K562 (cell line): ENCODE measurements at regions not wholly inside any gene's neighbourhood (a gene's known extent, or its start where the extent isn't known, plus 50 kb on each side); places are given as distances from the start of the nearest gene placed in this dataset.

Experiments
- ATAC-seq: fragments of 200-7000 bp; cut with Tn5 transposase; 3 replicates; pipeline ENCODE4 v1.9.1; 2020; ENCODE audit warnings: moderate library complexity
- BruUV-seq: library from RNA; stranded (reverse); fragments of 400-500 nt; replicated peaks from 2 replicates; lab custom pipeline; 2021; lab: Mats Ljungman, UMichigan
- CTCF ChIA-PET: fragments of 300-600 bp; formaldehyde crosslinking; extraction: SDS; loops from one replicate; lab custom pipeline; 2021; ENCODE audit warnings: low intra/inter-chr PET ratio; lab: Yijun Ruan, JAX
- POLR2A ChIA-PET: fragments of 300-600, 350-650 bp; sonication (Branson Sonifier 250); formaldehyde crosslinking; extraction: SDS; loops from one replicate; lab custom pipeline; 2021; ENCODE audit warnings: antibody characterized with exemption, inconsistent platforms; lab: Yijun Ruan, JAX
- DNase-seq, 4 experiments: peaks; one replicate each; pipeline versions ENCODE4 v3.0.0 to v3.0.0-alpha.2; 2011 to 2018; ENCODE audit warnings: low spot score in 3 of 4, mixed read lengths in 3 of 4; ENCODE audit errors: extremely low read depth in 1 of 4
- FAIRE-seq: peaks from 2 replicates; lab custom pipeline; 2011; peaks lifted over from hg19 to GRCh38; lab: Jason Lieb, UNC
- H2AFZ ChIP-seq: 2 replicates; pipeline ENCODE4 v1.6.0; 2011; ENCODE audit warnings: low read depth, low read length, control low read depth, inconsistent platforms
- H3K27ac ChIP-seq: fragments of 200-600 bp; 3 replicates; pipeline ENCODE4 v1.8.0; 2011; ENCODE audit warnings: low read depth, mild to moderate bottlenecking, control low read depth, inconsistent platforms, low read length, moderate library complexity, mixed read lengths; ENCODE audit errors: extremely low read depth
- H3K27me3 ChIP-seq, 2 experiments: fragments of 300-600 bp in 1 of 2; 2 replicates in 1 of 2; 3 replicates in 1 of 2; pipeline versions ENCODE4 v1.6.0 to v1.8.0; 2011; ENCODE audit warnings: inconsistent platforms in 2 of 2, low read length in 2 of 2, mild to moderate bottlenecking in 1 of 2, mixed read lengths in 1 of 2, moderate library complexity in 1 of 2; ENCODE audit not compliant: control insufficient read depth in 2 of 2, insufficient read depth in 2 of 2
- H3K36me3 ChIP-seq: fragments of 300-600 bp; 3 replicates; pipeline ENCODE4 v1.8.0; 2011; ENCODE audit warnings: mild to moderate bottlenecking, low read length, inconsistent platforms; ENCODE audit not compliant: control insufficient read depth, insufficient read depth
- H3K4me1 ChIP-seq, 2 experiments: fragments of 200-600 bp in 1 of 2; replicated peaks in 1 of 2; 2 replicates in 1 of 2; 3 replicates in 1 of 2; pipeline versions ENCODE4 v1.5.1 to v1.8.0; 2011; ENCODE audit warnings: inconsistent platforms in 2 of 2, low read length in 2 of 2, mild to moderate bottlenecking in 1 of 2, mixed read lengths in 1 of 2, moderate library complexity in 1 of 2; ENCODE audit not compliant: control insufficient read depth in 2 of 2, insufficient read depth in 2 of 2
- H3K4me2 ChIP-seq: 2 replicates; pipeline ENCODE4 v1.6.1; 2011; ENCODE audit warnings: low read length, control low read depth, inconsistent platforms, mixed read lengths; ENCODE audit not compliant: insufficient read depth
- H3K4me3 ChIP-seq: fragments of 200-600 bp; sonication (generic), shearing (Covaris generic); 2 replicates; pipeline ENCODE4 v1.5.1; 2016; ENCODE audit warnings: control low read depth, inconsistent platforms
- H3K79me2 ChIP-seq: fragments of 200-600 bp; 3 replicates; pipeline ENCODE4 v1.8.0; 2011; ENCODE audit warnings: low read length, inconsistent platforms; ENCODE audit not compliant: control insufficient read depth, insufficient read depth
- H3K9ac ChIP-seq, 2 experiments: 2 replicates each; pipeline versions ENCODE4 v1.6.0 to v1.6.1; 2011; ENCODE audit warnings: low read depth in 2 of 2, low read length in 2 of 2, control low read depth in 1 of 2, inconsistent platforms in 1 of 2, mild to moderate bottlenecking in 1 of 2, mixed read lengths in 1 of 2; ENCODE audit not compliant: insufficient read depth in 1 of 2
- H3K9me1 ChIP-seq: one replicate; pipeline ENCODE4 v1.6.0; 2011; ENCODE audit warnings: inconsistent platforms, mild to moderate bottlenecking, low read length, moderate library complexity; ENCODE audit not compliant: control insufficient read depth, insufficient read depth
- H3K9me3 ChIP-seq: replicated peaks from 2 replicates; pipeline ENCODE4 v1.5.1; 2011; ENCODE audit warnings: low read depth, low read length, inconsistent platforms; ENCODE audit not compliant: control insufficient read depth, insufficient read depth
- H4K20me1 ChIP-seq: replicated peaks from 2 replicates; pipeline ENCODE4 v1.6.1; 2011; ENCODE audit warnings: low read length, inconsistent platforms, mixed read lengths; ENCODE audit not compliant: control insufficient read depth, insufficient read depth
- CBFA2T3 ChIP-seq: fragments of 450-650 bp; IDR thresholded peaks from 2 replicates; pipeline ENCODE4 v1.6.1; 2017
- DDX20 ChIP-seq: fragments of 450-650 bp; IDR thresholded peaks from 2 replicates; pipeline ENCODE4 v1.6.1; 2016; ENCODE audit warnings: missing genetic modification characterization, low read depth, mild to moderate bottlenecking, missing compliant biosample characterization, moderate library complexity
- EGR1 ChIP-seq: fragments of 450-650 bp; conservative IDR thresholded peaks from 2 replicates; pipeline ENCODE4 v1.6.1; 2017; ENCODE audit warnings: mild to moderate bottlenecking
- EP300 ChIP-seq: IDR thresholded peaks from 2 replicates; pipeline ENCODE4 v1.6.1; 2012; ENCODE audit warnings: low read length, improper control_type of control experiment
- FOSL1 ChIP-seq: fragments of 200-800 bp; sonication (Bioruptor generic); conservative IDR thresholded peaks from 2 replicates; pipeline ENCODE4 v1.6.1; 2016; ENCODE audit warnings: missing genetic modification characterization, missing compliant biosample characterization
- MEIS2 ChIP-seq: fragments of 450-650 bp; IDR thresholded peaks from 2 replicates; pipeline ENCODE4 v1.6.1; 2014; ENCODE audit warnings: mild to moderate bottlenecking; ENCODE audit not compliant: partially characterized antibody
- POLR2A ChIP-seq: fragments of 450-650 bp; conservative IDR thresholded peaks from 2 replicates; pipeline ENCODE4 v1.6.1; 2016
- STAT5A ChIP-seq: IDR thresholded peaks from 2 replicates; pipeline ENCODE4 v1.6.1; 2012; ENCODE audit warnings: low read length, inconsistent platforms, borderline replicate concordance
- TBL1XR1 ChIP-seq, 2 experiments: IDR thresholded peaks; 2 replicates each; pipeline ENCODE4 v1.6.1; 2012; ENCODE audit warnings: improper control_type of control experiment in 2 of 2, low read length in 2 of 2, mild to moderate bottlenecking in 1 of 2
- ZBTB7A ChIP-seq: IDR thresholded peaks from 2 replicates; pipeline ENCODE4 v1.6.1; 2011; ENCODE audit warnings: low read depth, mild to moderate bottlenecking, low read length, moderate library complexity, borderline replicate concordance; ENCODE audit not compliant: control insufficient read depth
- ZC3H11A ChIP-seq: IDR thresholded peaks from 2 replicates; pipeline ENCODE4 v1.6.1; 2012; ENCODE audit warnings: low read depth, low read length, improper control_type of control experiment
- ZNF12 ChIP-seq: sonication (generic); formaldehyde crosslinking; IDR thresholded peaks from 2 replicates; pipeline ENCODE4 v1.4.0; 2020; ENCODE audit warnings: mild to moderate bottlenecking, missing genetic modification reagents
- ZNF507 ChIP-seq: conservative IDR thresholded peaks from 2 replicates; pipeline ENCODE4 v1.6.1; 2017; ENCODE audit warnings: missing genetic modification characterization, missing compliant biosample characterization
- ZNF830 ChIP-seq: fragments of 250-450 bp; sonication (Bioruptor Pico); IDR thresholded peaks from 2 replicates; pipeline ENCODE4 v1.5.0; 2021; ENCODE audit warnings: mild to moderate bottlenecking
- WGBS: fragments of 100-300 bp; shearing (Covaris generic); methylation state at CpG from one replicate; pipeline ENCODE4 v1.1.6; 2016; ENCODE audit warnings: low coverage, mixed read lengths; ENCODE audit not compliant: insufficient coverage; ENCODE audit errors: missing lambda C conversion rate; 5-methylcytosine and 5-hydroxymethylcytosine counted together
- in situ Hi-C: fragments of 300-500 bp; cut with MboI; formaldehyde crosslinking; loops from 4 replicates; pipeline ENCODE4 v1.15.0; 2018; ENCODE audit warnings: inconsistent platforms, mixed read lengths
- intact Hi-C: fragments of 100-400 bp; cut with micrococcal nuclease; formaldehyde crosslinking; loops from 2 replicates; pipeline ENCODE4 v1.14.2; 2022
- TF ChIP-seq, protein P1 (sequence below): fragments of 450-650 bp; IDR thresholded peaks from 2 replicates; pipeline ENCODE4 v1.6.1; 2016

DNA sequence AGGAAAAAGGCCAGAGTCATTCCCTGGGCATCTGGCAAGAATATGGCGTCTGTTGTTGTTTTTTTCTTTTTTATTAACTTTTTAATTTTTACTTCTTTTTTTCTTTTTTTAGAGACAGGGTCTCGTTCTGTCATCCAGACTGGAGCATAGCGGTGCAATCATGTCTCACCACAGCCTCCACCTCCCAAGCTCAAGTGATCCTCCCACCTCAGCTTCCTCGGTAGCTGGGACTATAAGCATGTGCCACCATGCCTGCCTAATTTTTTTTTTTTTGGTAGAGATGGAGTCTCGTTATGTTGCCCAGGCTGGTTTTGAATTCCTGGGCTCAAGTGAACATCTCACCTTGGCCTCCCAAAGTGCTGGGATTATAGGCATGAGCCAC lies 54.0 kb upstream of the PRDM11 start:
- Histone ChIP-seq H3K27me3 (peaks cover 0 to 27% of the 10 kb centered on the region in 2 experiments; a peak in 1 of 5 replicates), H3K4me2 (no peak overlapping the region), H3K9me1 (no peaks in the 10 kb centered on the region), H3K9ac (no peak overlapping the region), H3K36me3 (no peaks in the 10 kb centered on the region), H4K20me1 (peaks cover 11% of the 10 kb centered on the region), H3K9me3 (no peaks in the 10 kb centered on the region), H3K4me3 (no peak overlapping the region), H3K27ac (no peak overlapping the region), H3K4me1 (no peaks in the 10 kb centered on the region; a peak in 2 of 5 replicates), H3K79me2 (no peaks in the 10 kb centered on the region), H2AFZ (no peak overlapping the region)
- no peak for ATAC-seq
- FAIRE-seq: no peak
- POLR2A ChIA-PET: no interaction called here
- no peak for TF ChIP-seq EP300
- TF ChIP-seq ZC3H11A: no peak
- TF ChIP-seq ZNF507 (tag): no peak
- TF ChIP-seq STAT5A: no peak
- 0% methylated on average over 4 of the region's 5 CpGs for WGBS
- no peak for DNase-seq
- no TSS peak for BruUV-seq
- in situ Hi-C loops (no loop called here), intact Hi-C loops (no loop called here)
- CTCF ChIA-PET: no interaction called here

DNA sequence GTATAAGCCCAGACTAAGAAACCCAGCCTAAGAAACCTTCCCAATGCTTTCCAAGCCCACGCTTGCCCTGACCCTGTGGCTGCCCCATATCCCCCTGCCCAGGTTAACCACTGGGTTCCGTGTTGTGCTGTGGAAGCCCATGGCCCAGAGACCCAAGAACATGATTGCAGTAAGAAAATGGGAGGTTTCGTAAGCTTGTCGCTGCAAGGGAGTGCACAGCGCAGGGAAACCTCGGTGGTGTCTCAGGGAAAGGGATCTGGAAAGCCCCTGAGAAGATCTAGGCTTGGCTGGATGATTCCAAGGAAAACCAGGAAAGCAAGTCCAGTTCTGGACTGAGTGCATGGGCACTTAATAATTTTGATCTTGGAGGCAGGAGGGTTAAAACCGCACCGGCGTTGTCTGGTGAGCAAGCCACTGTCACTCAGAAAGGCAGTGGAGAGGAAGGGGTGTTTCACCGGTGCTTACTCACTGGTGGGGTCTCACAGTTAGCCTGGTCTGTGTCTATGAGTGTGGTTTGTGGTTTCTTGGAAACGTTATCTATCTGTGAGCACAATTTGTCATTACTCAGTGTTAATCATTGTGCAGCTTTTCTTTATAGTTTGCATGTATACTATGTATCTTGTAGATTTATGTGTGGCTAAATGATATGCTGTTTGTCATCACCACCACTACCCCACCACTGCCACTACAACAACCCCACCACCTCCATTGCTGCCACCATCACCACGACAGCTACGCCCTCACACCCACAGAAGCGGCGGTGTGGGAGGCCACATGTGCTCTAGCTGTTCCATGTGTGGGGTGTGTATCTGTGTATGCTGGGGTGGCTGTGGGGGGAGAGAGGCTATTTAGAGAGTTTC lies 53.3 kb upstream of the PRDM11 start:
- WGBS: 0% methylated on average over 15 of the region's 15 CpGs
- Histone ChIP-seq H4K20me1 (peaks cover 18% of the 10 kb centered on the region), H3K9me3 (no peaks in the 10 kb centered on the region), H3K4me3 (no peak overlapping the region), H3K27me3 (peaks cover 0 to 25% of the 10 kb centered on the region in 2 experiments; a peak in 2 of 5 replicates), H3K36me3 (no peaks in the 10 kb centered on the region), H3K4me1 (no peaks in the 10 kb centered on the region; a peak in 2 of 5 replicates), H3K27ac (no peak overlapping the region), H3K9me1 (no peaks in the 10 kb centered on the region), H3K9ac (no peak overlapping the region), H3K4me2 (no peak overlapping the region), H3K79me2 (no peaks in the 10 kb centered on the region), H2AFZ (no peak overlapping the region)
- DNase-seq (no peak), ATAC-seq (no peak), FAIRE-seq (no peak)
- ChIA-PET POLR2A (interaction anchor here (0.6 kb wide), 1 partner anchor 979 kb away, joined by 3 read pairs; no protein-coding TSS in a partner anchor), CTCF (no interaction called here)
- BruUV-seq: no TSS peak
- in situ Hi-C loops (no loop called here), intact Hi-C loops (no loop called here)
- TF ChIP-seq POLR2A (no peak), ZBTB7A (0 out of 2 replicates have a peak, but pooled peaks have one; percentile 41), CBFA2T3 (peak; percentile 14; the same call in 1 of the 2 replicates), EGR1 (0 out of 2 replicates have a peak, but pooled peaks have one; percentile 17), ZNF830 (CRISPR knock-in tag) (no peak), ZNF12 (no peak), DDX20 (no peak), TBL1XR1 (IDR thresholded peaks at IDR 0.05; ENCODE audit: low read length in 2 of 2) (no peak), FOSL1 (tag) (peak; percentile 73), MEIS2 (peak; percentile 21)
- TF ChIP-seq, protein P1, sequence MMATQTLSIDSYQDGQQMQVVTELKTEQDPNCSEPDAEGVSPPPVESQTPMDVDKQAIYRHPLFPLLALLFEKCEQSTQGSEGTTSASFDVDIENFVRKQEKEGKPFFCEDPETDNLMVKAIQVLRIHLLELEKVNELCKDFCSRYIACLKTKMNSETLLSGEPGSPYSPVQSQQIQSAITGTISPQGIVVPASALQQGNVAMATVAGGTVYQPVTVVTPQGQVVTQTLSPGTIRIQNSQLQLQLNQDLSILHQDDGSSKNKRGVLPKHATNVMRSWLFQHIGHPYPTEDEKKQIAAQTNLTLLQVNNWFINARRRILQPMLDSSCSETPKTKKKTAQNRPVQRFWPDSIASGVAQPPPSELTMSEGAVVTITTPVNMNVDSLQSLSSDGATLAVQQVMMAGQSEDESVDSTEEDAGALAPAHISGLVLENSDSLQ: peak; percentile 53; the same call in 1 of the 2 replicates
